ENCODE measurements at regions not wholly inside any gene's neighbourhood (a gene's known extent, or its start where the extent isn't known, plus 50 kb on each side); places are given as distances from the start of the nearest gene placed in this dataset.

DNA sequence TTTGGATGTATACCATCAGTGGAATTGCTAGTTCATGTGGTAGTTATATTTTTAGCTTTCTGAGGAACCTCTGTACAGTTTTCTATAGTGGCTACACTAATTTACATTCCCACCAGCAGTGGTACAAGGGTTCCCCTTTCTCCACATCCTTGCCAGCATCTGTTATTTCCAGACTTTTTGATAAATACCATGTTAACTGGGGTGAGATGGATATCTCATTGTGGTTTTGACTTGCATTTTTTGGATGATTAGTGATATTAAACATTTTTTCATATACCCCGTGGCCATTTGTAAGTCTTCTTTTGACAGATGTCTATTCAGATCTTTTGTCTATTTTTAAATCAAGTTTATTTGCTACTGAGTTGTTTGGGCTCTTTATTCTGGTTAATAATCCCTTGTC is 455.6 kb upstream of the RARB start:
- TF ChIP-seq CTCF (IDR thresholded peaks at IDR 0.05; ENCODE audit: insufficient read depth, low read depth, low read length), result no peak

DNA sequence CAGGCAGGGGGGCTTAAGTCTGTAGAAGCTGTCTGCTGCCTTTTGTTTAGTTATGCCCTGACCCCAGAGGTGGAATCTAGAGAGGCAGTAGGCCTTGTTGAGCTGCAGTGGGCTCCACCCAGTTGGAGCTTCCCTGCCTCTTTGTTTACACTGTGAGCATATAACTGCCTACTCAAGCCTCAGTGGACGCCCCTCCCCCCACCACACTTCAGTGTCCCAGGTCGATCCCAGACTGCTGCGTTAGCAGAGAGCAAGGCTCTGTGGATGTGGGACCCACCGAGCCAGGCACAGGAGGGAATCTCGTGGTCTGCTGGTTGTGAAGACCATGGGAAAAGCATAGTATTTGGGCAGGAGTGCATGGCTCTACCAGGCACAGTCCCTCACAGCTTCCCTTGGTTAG is 446.8 kb upstream of the RARB start:
- TF ChIP-seq CTCF (IDR thresholded peaks at IDR 0.05; ENCODE audit: insufficient read depth, low read depth, low read length), result no peak
- no peak for DNase-seq (ENCODE audit: low read depth)
- no peak overlapping the region for H3K4me3 ChIP-seq (ENCODE audit: low read depth, low read length)

More for the DNA sequence above, 455.6 kb upstream of the RARB start:
- DNase-seq (ENCODE audit: low read depth), result no peak
- H3K4me3 ChIP-seq (ENCODE audit: low read depth, low read length), result no peak overlapping the region

- no peak overlapping the region for H3K4me3 ChIP-seq (ENCODE audit: low read depth, low read length)
- no peak for DNase-seq (ENCODE audit: low read depth)
These were observed 446.1 kb upstream of the RARB start for GRCh38 chr3:24981924-24982323.

DNA sequence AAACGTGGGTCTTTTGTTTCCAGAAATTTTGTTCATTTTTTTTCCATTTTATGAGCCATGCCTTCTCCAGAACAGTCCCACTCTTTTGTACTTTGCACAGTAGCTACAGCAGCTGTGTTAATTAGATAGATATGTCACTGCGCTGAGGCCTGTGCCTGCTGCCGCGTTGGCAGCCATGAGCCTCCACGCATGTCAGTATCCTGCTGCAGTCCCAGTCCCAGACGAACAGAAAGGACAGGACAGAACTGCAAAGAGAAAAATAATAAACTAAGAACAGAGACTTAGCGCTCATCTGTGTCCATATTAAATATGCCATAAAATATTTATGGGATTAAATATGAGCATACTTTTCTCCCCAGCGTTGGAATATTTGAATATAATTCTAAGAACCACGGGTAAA is 442.4 kb upstream of the RARB start:
- no peak for TF ChIP-seq CTCF (IDR thresholded peaks at IDR 0.05; ENCODE audit: insufficient read depth, low read depth, low read length)
- no peak overlapping the region for H3K4me3 ChIP-seq (ENCODE audit: low read depth, low read length)
- DNase-seq (ENCODE audit: low read depth), result no peak

More at GRCh38 chr3:24981924-24982323, 446.1 kb upstream of the RARB start:
- no peak for TF ChIP-seq CTCF (IDR thresholded peaks at IDR 0.05; ENCODE audit: insufficient read depth, low read depth, low read length)

GRCh38 chr3:24986612-24987011 is 441.5 kb upstream of the RARB start:
- H3K4me3 ChIP-seq (ENCODE audit: low read depth, low read length), result no peak overlapping the region
- TF ChIP-seq CTCF (IDR thresholded peaks at IDR 0.05; ENCODE audit: insufficient read depth, low read depth, low read length), result no peak
- no peak for DNase-seq (ENCODE audit: low read depth)

- no peak overlapping the region for H3K4me3 ChIP-seq (ENCODE audit: low read depth, low read length)
- TF ChIP-seq CTCF (IDR thresholded peaks at IDR 0.05; ENCODE audit: insufficient read depth, low read depth, low read length), result no peak
- no peak for DNase-seq (ENCODE audit: low read depth)
These were observed 428.7 kb upstream of the RARB start for GRCh38 chr3:24999357-24999756.

- DNase-seq (ENCODE audit: low read depth), result peak; percentile 26
These were observed 427.0 kb upstream of the RARB start for GRCh38 chr3:25000971-25001591.

More at GRCh38 chr3:25000971-25001591, 427.0 kb upstream of the RARB start:
- H3K4me3 ChIP-seq (ENCODE audit: low read depth, low read length), result no peak overlapping the region
- no peak for TF ChIP-seq CTCF (IDR thresholded peaks at IDR 0.05; ENCODE audit: insufficient read depth, low read depth, low read length)
